GM18507 (cell line): ENCODE measurements at regions not wholly inside any gene's neighbourhood (a gene's known extent, or its start where the extent isn't known, plus 50 kb on each side); places are given as distances from the start of the nearest gene placed in this dataset.
"Not testable (repeated sequence)": the region's sequence is repeated elsewhere in the genome, so short reads cannot be mapped to it uniquely, and the experiment has no call there.

Source experiments
- DNase-seq: peaks from one replicate; pipeline ENCODE4 v3.0.0; 2011; ENCODE audit warnings: low read depth; ENCODE audit not compliant: insufficient read length; ENCODE audit errors: extremely low spot score
- FAIRE-seq: peaks from 2 replicates; lab custom pipeline; 2011; peaks lifted over from hg19 to GRCh38; lab: Jason Lieb, UNC

GRCh38 chr5:12952409-12952808, 992.1 kb downstream of the DNAH5 start:
- no peak for DNase-seq

GRCh38 chr5:12951846-12952245, 992.6 kb downstream of the DNAH5 start:
- FAIRE-seq, result no peak
- no peak for DNase-seq

More at GRCh38 chr5:12952409-12952808, 992.1 kb downstream of the DNAH5 start:
- FAIRE-seq, result no peak

- no peak for FAIRE-seq
- no peak for DNase-seq
Observed at GRCh38 chr5:12947379-12947778, 997.1 kb downstream of the DNAH5 start.

DNA sequence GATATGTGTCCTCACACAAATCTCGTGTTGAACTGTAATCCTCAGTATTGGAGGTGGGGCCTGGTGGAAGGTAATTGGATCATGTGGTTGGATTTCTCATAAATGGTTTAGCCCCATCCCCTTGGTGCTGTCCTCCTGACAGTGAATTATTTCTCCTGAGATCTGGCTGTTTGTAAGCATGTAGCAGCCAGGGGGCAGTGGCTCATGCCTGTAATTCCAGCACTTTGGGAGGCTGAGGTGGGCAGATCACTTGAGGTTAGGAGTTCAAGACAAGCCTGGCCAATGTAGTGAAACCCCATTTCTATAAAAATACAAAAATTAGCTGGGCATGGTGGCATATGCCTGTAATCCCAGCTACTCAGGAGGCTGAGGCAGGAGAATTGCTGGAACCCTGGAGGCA, 999.0 kb downstream of the DNAH5 start:
- DNase-seq, FAIRE-seq: not testable (repeated sequence)

GRCh38 chr5:12936221-12936620, 1008.3 kb downstream of the DNAH5 start:
- no peak for FAIRE-seq
- no peak for DNase-seq

DNA sequence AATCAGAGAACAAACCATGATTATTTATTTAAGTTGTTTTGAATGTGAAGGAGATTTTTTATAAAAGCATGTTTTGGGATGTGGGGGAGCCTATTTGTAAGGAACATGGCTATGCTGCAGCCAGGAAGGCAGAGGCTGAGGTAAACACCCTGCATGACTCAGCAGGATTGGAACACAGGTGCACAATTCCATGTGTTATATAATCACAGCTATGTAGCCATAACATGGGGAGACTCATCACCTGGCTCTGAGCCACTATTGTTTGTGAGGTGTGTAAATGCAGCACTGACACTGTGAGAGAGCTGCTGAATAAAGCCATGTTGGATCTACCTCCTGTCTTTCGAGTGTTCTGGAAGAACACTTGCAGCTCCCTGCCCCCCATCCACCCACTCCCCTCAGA, 1009.8 kb downstream of the DNAH5 start:
- FAIRE-seq, result no peak
- no peak for DNase-seq

DNA sequence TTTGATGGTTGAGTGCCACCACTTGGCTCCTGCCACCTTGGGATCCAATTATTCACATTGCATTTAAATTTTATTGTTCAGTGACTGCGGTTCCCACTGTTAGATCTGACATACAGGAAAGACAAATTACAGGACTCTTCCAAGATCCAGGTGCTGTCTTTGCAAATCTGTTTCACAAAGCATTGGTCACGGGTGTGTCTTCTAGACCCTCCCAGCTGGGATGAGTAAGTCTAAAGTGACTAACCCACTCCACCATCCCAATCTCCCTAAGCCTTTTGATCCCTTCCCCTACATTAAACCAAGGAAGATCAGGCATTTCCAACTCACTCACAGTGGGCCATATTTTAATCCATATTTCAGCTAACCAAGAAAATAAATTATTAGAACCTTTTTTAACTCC, 1016.3 kb upstream of the CTNND2 start:
- DNase-seq, result no peak
- no peak for FAIRE-seq

- no peak for DNase-seq
- FAIRE-seq, result no peak
Observed at GRCh38 chr5:12911156-12911555, 1006.9 kb upstream of the CTNND2 start.

DNA sequence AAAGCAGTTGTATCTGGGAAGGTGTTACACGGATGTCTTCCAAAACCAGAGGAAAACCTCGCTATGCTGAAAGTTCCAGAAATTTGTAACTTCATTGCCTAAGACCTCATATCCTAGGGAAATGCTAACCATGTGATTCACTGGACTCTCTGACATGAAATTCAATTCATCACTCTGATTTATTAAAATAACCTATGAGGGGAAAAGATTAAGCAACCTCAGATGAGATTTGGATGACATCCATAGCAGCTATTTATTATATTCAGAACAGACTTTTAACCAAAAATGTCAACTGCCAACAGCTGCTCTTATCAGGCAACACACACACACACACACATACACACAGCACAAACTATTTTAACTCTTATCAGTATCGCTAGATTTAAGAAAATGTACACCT, 1006.4 kb upstream of the CTNND2 start:
- DNase-seq (no peak), FAIRE-seq (no peak)

DNA sequence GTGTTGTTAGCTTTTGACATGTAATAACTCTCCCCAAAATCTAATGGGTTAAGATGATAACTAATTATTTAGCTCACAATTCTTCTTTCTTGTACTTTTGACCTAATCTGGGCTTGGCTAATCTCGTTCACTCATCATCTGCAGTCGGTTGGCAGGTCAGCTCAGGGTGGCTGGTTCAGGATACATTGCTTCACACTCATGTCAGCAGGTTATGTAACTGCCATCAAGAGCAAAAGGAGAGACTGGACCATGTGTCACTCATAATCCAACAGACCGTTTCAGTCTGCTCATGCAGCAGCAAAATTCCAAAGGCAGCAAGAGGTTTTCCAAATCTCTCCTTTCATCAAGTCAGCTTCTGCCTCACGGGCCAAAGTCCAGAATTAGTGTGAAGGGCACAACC, 998.4 kb upstream of the CTNND2 start:
- DNase-seq (no peak), FAIRE-seq (no peak)

DNA sequence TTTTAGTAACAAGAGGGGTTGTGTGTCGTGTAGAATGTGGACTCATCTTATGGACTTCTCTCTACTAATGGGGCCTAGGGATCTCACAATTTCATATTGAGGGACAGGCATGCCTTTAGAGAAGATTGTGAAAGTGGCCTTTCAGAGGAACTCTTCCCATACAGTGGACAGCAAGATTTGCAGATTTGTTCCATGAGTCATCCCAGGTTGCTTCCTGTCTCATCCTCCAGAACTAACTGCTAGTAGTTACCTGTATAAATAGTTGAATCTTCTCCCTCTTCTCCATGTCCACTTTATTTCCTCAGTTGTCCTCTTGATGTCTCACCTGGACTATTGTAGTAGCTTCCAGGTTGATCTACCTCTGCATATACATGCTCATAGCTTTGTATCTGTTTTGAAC, 997.5 kb upstream of the CTNND2 start:
- FAIRE-seq, result no peak
- no peak for DNase-seq

DNA sequence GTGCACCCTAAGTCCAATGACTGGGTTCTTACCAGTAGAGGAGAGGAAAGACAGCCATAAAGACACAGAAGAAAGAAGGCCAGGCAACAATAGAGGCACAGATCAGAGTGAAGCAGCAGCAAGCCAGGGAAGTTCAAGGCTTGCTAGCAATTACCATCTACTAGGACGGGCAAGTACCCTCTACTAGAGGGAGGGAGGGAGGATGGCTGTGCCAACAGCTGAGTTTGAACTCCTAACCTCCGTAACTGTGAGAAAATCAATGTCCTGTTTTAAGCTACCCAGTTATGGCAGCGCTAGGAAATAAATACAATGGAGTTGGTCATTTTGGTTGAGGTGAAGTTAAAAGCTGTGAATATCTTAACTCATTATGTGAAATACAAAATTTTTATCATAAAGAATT, 991.8 kb upstream of the CTNND2 start:
- FAIRE-seq (no peak), DNase-seq (no peak)

DNA sequence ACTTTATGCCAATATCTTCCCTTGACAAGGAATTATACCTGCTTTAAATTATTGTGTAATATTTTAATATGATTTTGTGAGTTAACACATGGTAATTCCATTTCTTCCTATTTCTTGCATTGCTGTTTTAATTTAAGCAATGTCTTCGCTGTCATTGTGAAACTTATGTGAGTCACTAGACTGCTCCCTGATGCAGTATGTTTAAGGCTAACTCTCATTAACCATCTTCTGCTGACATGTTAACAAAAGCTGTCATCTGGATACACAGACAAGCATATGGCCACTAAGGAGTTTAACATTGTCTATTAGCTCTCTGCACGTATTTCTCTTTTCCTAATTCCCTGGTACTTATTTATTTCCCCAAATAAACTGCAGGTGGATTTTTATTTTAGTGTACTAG, 980.8 kb upstream of the CTNND2 start:
- DNase-seq, result no peak
- no peak for FAIRE-seq

GRCh38 chr5:12883395-12883794, 979.1 kb upstream of the CTNND2 start:
- no peak for DNase-seq
- no peak for FAIRE-seq

GRCh38 chr5:12876541-12877298, 972.5 kb upstream of the CTNND2 start:
- FAIRE-seq, result no peak
- no peak for DNase-seq

DNA sequence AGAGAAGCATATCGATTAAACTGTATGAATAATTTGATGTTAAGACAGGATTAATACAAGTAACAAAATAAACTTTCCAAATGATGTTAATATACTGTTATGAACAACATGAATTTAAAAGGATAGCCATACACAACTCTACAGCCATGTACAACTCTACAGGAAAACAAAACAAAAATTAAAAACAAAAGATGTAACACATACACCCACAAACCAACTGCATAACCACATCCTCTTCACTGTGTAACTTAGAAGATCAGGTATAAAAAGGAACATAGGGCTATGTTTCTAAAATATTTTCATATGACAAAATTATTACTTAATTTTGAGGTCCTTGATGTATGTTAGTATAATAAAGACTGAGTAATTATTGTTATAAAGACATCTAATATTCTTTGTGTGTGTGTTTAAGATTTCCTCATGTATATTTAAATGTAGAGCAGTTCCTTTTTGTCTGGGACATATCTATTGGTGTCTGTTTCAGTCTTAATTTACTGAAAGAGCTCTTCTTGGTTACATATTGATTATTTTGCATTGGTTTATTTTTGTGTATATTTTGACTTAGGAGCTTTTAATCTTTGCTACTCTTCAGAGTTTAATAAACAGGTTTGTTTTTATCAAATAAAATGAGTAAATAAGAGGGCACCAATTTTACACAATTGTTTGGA, 966.8 kb upstream of the CTNND2 start:
- FAIRE-seq (no peak), DNase-seq (no peak)

GRCh38 chr5:12865529-12865928, 961.3 kb upstream of the CTNND2 start:
- no peak for FAIRE-seq

DNA sequence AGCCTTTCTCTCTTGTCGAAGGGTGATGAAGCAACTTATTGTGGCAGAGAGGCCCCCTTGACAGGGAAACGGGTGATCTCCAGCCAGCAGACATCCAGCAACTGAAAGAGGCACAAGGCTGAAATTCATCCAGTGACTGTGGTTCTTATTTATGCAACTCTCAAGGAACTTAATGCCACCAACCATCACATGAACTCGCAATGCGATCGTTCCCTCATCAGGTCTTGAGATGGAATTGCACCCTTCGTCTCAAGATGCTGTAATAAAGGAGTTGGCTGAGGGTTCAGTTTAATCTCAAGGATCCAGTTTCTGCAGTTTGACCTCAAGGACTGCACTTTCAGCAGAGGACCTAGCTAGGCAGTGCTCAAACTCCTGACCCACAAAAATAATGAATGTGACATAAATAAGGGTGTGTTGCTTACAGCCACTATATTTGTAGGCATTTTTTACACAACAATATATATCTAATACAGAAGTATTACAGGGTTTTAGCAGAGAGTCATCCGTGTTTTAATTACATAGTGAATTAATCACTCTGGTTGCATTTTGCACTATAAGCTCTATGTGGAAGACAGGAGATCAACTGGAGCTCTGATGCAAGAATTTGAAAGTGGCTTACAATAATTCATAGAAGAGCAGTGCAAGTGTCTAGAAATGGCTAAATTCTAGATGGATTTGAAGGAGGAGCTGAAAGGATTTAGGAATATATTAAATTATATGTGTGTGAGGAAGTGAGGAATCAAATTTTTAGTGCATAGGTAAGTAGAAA, 957.8 kb upstream of the CTNND2 start:
- FAIRE-seq (no peak), DNase-seq (no peak)

More at GRCh38 chr5:12865529-12865928, 961.3 kb upstream of the CTNND2 start:
- no peak for DNase-seq

GRCh38 chr5:12856105-12856504, 951.9 kb upstream of the CTNND2 start:
- FAIRE-seq, DNase-seq: not testable (repeated sequence)

- FAIRE-seq (no peak), DNase-seq (no peak)
Observed at GRCh38 chr5:12854386-12854785, 950.1 kb upstream of the CTNND2 start.
